Cardiac muscle cell (in vitro differentiated cells and primary cell): ENCODE measurements at regions not wholly inside any gene's neighbourhood (a gene's known extent, or its start where the extent isn't known, plus 50 kb on each side); places are given as distances from the start of the nearest gene placed in this dataset.

Experiments
- DNase-seq, 2 donors: peaks; one replicate each; pipeline versions ENCODE4 v3.0.0 to v3.0.0-alpha.2; 2010 to 2017; ENCODE audit warnings: low read depth in 1 of 2, low spot score in 1 of 2
- H3K27ac ChIP-seq: fragments of 200-600 bp; sonication (generic); 2 replicates; pipeline ENCODE4 v1.5.1; 2016
- H3K27me3 ChIP-seq: fragments of 200-600 bp; sonication (generic); 2 replicates; pipeline ENCODE4 v1.6.0; 2016; ENCODE audit warnings: control low read depth
- H3K36me3 ChIP-seq: fragments of 200-600 bp; sonication (generic); 2 replicates; pipeline ENCODE4 v1.5.1; 2016; ENCODE audit warnings: control low read depth
- H3K4me1 ChIP-seq: fragments of 200-600 bp; sonication (generic); 2 replicates; pipeline ENCODE4 v1.8.1; 2017; ENCODE audit warnings: low read depth, mild to moderate bottlenecking, mixed run types
- H3K4me3 ChIP-seq: fragments of 200-600 bp; sonication (generic); 2 replicates; pipeline ENCODE4 v1.5.1; 2016; ENCODE audit warnings: mild to moderate bottlenecking
- H3K9me3 ChIP-seq: fragments of 200-600 bp; sonication (generic); 2 replicates; pipeline ENCODE4 v1.5.1; 2017; ENCODE audit warnings: low read depth, mild to moderate bottlenecking, control low read depth
- TF ChIP-seq, protein P1 (sequence below): IDR thresholded peaks from 2 replicates; pipeline ENCODE4 v1.5.1; 2012; ENCODE audit warnings: low read depth, mild to moderate bottlenecking, low read length

DNA sequence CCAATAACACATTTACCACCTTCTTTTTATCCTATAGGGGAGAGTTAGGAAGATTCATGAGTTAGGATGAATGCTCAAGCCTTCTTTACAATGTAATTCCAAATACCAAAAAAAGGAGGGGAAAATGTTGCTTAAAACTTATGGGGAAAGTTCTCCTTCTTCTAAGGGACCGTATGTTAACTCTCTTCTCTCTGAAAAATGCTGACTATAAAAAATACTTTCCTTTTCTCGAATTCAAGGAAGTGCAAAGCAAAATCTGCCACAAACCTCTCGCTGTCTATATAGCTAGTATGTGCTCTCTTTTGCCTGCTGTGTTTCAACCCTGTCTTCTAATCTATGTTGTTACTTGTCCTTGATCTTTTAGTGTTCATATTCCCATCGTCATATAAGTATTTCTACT, 768.6 kb upstream of the C9orf72 start:
- Histone ChIP-seq H3K4me3 (no peak overlapping the region), H3K36me3 (no peaks in the 10 kb centered on the region), H3K27me3 (no peaks in the 10 kb centered on the region), H3K9me3 (no peaks in the 10 kb centered on the region), H3K4me1 (no peaks in the 10 kb centered on the region), H3K27ac (no peak overlapping the region)
- TF ChIP-seq, protein P1, sequence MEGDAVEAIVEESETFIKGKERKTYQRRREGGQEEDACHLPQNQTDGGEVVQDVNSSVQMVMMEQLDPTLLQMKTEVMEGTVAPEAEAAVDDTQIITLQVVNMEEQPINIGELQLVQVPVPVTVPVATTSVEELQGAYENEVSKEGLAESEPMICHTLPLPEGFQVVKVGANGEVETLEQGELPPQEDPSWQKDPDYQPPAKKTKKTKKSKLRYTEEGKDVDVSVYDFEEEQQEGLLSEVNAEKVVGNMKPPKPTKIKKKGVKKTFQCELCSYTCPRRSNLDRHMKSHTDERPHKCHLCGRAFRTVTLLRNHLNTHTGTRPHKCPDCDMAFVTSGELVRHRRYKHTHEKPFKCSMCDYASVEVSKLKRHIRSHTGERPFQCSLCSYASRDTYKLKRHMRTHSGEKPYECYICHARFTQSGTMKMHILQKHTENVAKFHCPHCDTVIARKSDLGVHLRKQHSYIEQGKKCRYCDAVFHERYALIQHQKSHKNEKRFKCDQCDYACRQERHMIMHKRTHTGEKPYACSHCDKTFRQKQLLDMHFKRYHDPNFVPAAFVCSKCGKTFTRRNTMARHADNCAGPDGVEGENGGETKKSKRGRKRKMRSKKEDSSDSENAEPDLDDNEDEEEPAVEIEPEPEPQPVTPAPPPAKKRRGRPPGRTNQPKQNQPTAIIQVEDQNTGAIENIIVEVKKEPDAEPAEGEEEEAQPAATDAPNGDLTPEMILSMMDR: no peak
- DNase-seq: no peak

DNA sequence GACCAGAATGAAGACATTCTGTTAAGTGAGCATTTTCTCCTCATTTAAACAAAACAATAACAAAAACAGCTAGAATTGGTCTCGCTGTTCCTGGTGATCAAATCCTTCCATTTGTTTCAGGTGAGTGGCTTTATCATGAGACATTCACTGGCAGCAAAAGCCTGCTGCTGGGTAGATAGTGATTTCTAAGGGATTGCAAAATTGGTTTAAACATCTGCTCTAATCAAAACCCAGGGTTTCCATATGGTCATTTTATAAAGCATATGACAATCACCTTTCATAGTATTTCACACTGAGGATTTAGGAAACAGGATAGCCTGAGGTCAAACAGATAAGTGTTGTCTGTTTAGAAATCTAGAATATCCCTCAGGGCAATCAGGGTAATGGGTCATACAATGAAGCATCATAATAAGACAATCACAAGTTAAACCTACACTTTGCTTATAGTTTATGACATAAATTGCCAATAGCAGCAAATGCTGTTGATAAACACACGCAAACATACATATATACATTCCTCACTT, 769.6 kb upstream of the C9orf72 start:
- no peaks in the 10 kb centered on the region for H3K9me3 ChIP-seq
- no peak for DNase-seq
- H3K27ac ChIP-seq: no peak overlapping the region
- H3K4me3 ChIP-seq: no peak overlapping the region
- no peaks in the 10 kb centered on the region for H3K27me3 ChIP-seq
- H3K4me1 ChIP-seq: no peaks in the 10 kb centered on the region
- TF ChIP-seq, protein P1: no peak
- H3K36me3 ChIP-seq: no peaks in the 10 kb centered on the region

DNA sequence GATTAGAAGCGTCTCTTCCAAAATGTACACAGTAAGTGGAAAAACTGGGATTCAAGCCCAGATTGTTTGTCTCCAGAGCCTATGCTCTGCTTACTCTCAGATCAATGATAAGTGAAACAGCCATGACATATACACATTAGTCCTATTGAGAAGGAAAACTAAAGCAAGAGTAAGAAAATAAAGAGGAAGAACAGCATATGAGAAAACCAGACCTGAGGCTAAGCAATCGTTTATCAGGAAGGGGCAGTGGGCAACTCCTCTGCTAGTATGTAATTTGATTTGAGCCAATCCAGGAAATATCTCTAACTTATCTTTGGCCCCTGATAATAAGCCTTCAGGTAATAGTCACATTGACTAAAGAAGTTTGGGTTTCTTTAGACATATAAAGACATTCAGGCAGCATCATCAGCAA, 789.9 kb upstream of the C9orf72 start:
- H3K4me1 ChIP-seq: no peaks in the 10 kb centered on the region
- no peaks in the 10 kb centered on the region for H3K9me3 ChIP-seq
- no peak for DNase-seq
- H3K27ac ChIP-seq: no peak overlapping the region
- TF ChIP-seq, protein P1: no peak
- H3K27me3 ChIP-seq: no peaks in the 10 kb centered on the region
- no peak overlapping the region for H3K4me3 ChIP-seq
- H3K36me3 ChIP-seq: no peaks in the 10 kb centered on the region

DNA sequence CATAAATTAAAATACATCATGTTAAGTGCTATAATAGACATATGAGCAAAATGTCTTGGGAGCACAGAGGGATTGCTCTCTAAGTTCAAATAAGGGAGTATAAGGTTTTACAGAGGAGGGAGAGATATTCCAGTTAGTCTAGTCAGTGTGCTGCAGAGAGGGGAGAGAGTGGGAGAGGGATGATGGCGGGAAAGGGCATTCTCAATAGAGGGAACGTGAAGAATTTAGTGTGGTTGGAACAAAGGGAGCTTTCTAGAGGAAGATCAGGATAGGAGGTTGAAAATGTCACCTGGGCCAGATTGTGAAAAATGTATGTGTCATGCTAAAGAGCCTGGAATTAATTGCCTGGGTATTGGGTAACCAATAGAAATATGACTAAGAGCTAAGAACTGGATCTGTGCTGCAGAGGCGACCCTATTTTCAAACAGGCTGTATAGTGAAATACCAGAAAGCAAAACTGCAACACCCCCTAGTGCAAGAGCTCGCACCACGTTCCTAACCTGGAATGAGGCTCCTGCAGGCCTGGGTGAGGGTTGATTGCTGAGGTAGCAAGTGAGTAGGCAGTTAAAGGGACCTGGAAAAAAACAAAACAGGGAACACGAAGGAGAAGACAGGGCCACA, 791.8 kb upstream of the C9orf72 start:
- DNase-seq: peak; percentile 17 to 31
- Histone ChIP-seq H3K27ac (no peak overlapping the region), H3K4me1 (no peaks in the 10 kb centered on the region), H3K36me3 (no peaks in the 10 kb centered on the region), H3K27me3 (no peaks in the 10 kb centered on the region), H3K9me3 (no peaks in the 10 kb centered on the region), H3K4me3 (no peak overlapping the region)
- TF ChIP-seq, protein P1: no peak

DNA sequence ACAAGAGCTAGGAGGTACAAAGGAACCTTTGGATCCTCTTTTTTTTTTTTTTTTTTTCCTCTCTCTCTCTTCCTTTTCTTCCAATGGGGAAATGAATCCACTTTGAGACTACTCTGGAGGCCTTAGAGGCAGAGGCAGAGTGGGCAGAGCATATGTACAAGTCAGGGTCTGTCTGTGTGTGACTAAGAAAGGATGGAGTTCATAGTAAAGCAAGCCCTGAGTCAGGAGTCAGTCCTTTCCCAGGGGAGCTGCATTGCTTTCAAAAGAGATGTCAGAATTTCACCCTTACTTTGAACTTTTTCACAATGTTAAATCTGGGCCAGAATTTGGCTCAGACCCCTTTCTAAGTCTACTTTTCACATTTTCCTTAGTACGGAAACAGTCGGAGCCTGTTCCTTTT, 792.4 kb upstream of the C9orf72 start:
- DNase-seq: peak in 1 of 2 donors; percentile 26
- Histone ChIP-seq H3K4me1 (no peaks in the 10 kb centered on the region), H3K27me3 (no peaks in the 10 kb centered on the region), H3K4me3 (no peak overlapping the region), H3K27ac (no peak overlapping the region), H3K36me3 (no peaks in the 10 kb centered on the region), H3K9me3 (no peaks in the 10 kb centered on the region)
- TF ChIP-seq, protein P1: no peak

DNA sequence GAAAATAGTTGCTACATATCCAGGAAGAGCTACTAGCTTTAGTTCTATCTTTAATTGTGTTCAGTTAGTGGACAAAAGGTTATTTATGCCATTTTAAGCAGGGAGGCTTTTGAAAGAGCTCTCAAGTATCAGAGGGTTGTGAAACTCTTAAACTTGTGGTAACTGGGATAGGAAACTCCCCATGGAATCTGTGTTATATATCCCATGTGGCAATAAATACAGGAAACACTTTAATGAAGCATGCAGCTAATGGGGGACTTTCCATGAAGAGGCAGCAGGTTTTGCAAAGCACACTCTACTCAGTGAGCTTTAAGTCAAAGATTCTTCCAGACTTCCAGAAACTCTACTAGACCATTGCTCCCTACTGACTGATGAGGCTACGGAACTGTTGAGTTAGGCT, 805.0 kb upstream of the C9orf72 start:
- peak in 1 of 2 donors; percentile 9 for DNase-seq
- H3K27me3 ChIP-seq: no peaks in the 10 kb centered on the region
- no peaks in the 10 kb centered on the region for H3K9me3 ChIP-seq
- H3K36me3 ChIP-seq: no peaks in the 10 kb centered on the region
- H3K4me1 ChIP-seq: no peaks in the 10 kb centered on the region
- no peak overlapping the region for H3K27ac ChIP-seq
- TF ChIP-seq, protein P1: no peak
- no peak overlapping the region for H3K4me3 ChIP-seq
